ENCODE measurements at regions not wholly inside any gene's neighbourhood (a gene's known extent, or its start where the extent isn't known, plus 50 kb on each side); places are given as distances from the start of the nearest gene placed in this dataset.

- Mint-ChIP-seq H3K27ac (no peak overlapping the region), H3K4me1 (no peaks in the 10 kb centered on the region), H3K4me3 (no peak overlapping the region), H3K36me3 (no peaks in the 10 kb centered on the region), H3K27me3 (no peaks in the 10 kb centered on the region), H3K9me3 (peaks cover 6 to 9% (median 9%) of the 10 kb centered on the region in 3 donors)
These were observed 76.9 kb upstream of the CHST9 start for GRCh38 chr18:27261769-27262549.

GRCh38 chr18:27253571-27253970, 68.5 kb upstream of the CHST9 start:
- Mint-ChIP-seq H3K4me3 (no peak overlapping the region), H3K27me3 (no peaks in the 10 kb centered on the region), H3K36me3 (no peaks in the 10 kb centered on the region), H3K27ac (no peak overlapping the region), H3K9me3 (peaks cover 0 to 5% (median 2%) of the 10 kb centered on the region in 3 donors), H3K4me1 (no peaks in the 10 kb centered on the region)

- no peaks in the 10 kb centered on the region for H3K4me1 Mint-ChIP-seq
- no peaks in the 10 kb centered on the region for H3K36me3 Mint-ChIP-seq
- H3K9me3 Mint-ChIP-seq, result peaks cover 3 to 7% (median 7%) of the 10 kb centered on the region in 3 donors
- no peaks in the 10 kb centered on the region for H3K27me3 Mint-ChIP-seq
- H3K4me3 Mint-ChIP-seq, result no peak overlapping the region
- H3K27ac Mint-ChIP-seq, result no peak overlapping the region
These were observed 65.4 kb upstream of the CHST9 start for GRCh38 chr18:27250471-27250870.

GRCh38 chr18:27249933-27250332, 64.8 kb upstream of the CHST9 start:
- peaks cover 3 to 7% (median 6%) of the 10 kb centered on the region in 3 donors for H3K9me3 Mint-ChIP-seq
- H3K4me3 Mint-ChIP-seq, result no peak overlapping the region
- no peaks in the 10 kb centered on the region for H3K27me3 Mint-ChIP-seq
- H3K36me3 Mint-ChIP-seq, result no peaks in the 10 kb centered on the region
- no peaks in the 10 kb centered on the region for H3K4me1 Mint-ChIP-seq
- H3K27ac Mint-ChIP-seq, result no peak overlapping the region

GRCh38 chr18:27244259-27244658, 59.2 kb upstream of the CHST9 start:
- Mint-ChIP-seq H3K4me1 (no peaks in the 10 kb centered on the region), H3K36me3 (no peaks in the 10 kb centered on the region), H3K4me3 (no peak overlapping the region), H3K27me3 (no peaks in the 10 kb centered on the region), H3K27ac (no peak overlapping the region), H3K9me3 (peaks cover 3 to 10% (median 5%) of the 10 kb centered on the region in 3 donors)

GRCh38 chr18:27242392-27243047, 57.4 kb upstream of the CHST9 start:
- no peaks in the 10 kb centered on the region for H3K4me1 Mint-ChIP-seq
- no peaks in the 10 kb centered on the region for H3K36me3 Mint-ChIP-seq
- H3K4me3 Mint-ChIP-seq, result no peak overlapping the region
- no peak overlapping the region for H3K27ac Mint-ChIP-seq
- H3K27me3 Mint-ChIP-seq, result no peaks in the 10 kb centered on the region
- peaks cover 0 to 10% (median 5%) of the 10 kb centered on the region in 3 donors for H3K9me3 Mint-ChIP-seq

GRCh38 chr18:27240383-27240782, 55.3 kb upstream of the CHST9 start:
- no peaks in the 10 kb centered on the region for H3K36me3 Mint-ChIP-seq
- no peak overlapping the region for H3K4me3 Mint-ChIP-seq
- H3K4me1 Mint-ChIP-seq, result no peaks in the 10 kb centered on the region
- no peaks in the 10 kb centered on the region for H3K27me3 Mint-ChIP-seq
- H3K27ac Mint-ChIP-seq, result no peak overlapping the region
- peaks cover 1 to 5% (median 3%) of the 10 kb centered on the region in 3 donors for H3K9me3 Mint-ChIP-seq

GRCh38 chr18:27239669-27240068, 54.6 kb upstream of the CHST9 start:
- H3K27ac Mint-ChIP-seq, result no peak overlapping the region

GRCh38 chr18:27235218-27235870, 50.2 kb upstream of the CHST9 start:
- no peaks in the 10 kb centered on the region for H3K27me3 Mint-ChIP-seq
- no peak overlapping the region for H3K4me3 Mint-ChIP-seq
- H3K36me3 Mint-ChIP-seq, result no peaks in the 10 kb centered on the region
- H3K27ac Mint-ChIP-seq, result no peak overlapping the region
- no peaks in the 10 kb centered on the region for H3K4me1 Mint-ChIP-seq
- H3K9me3 Mint-ChIP-seq, result peaks cover 0 to 5% (median 3%) of the 10 kb centered on the region in 3 donors

More at GRCh38 chr18:27239669-27240068, 54.6 kb upstream of the CHST9 start:
- no peak overlapping the region for H3K4me3 Mint-ChIP-seq
- H3K36me3 Mint-ChIP-seq, result no peaks in the 10 kb centered on the region
- H3K4me1 Mint-ChIP-seq, result no peaks in the 10 kb centered on the region
- H3K27me3 Mint-ChIP-seq, result no peaks in the 10 kb centered on the region
- H3K9me3 Mint-ChIP-seq, result peaks cover 2 to 5% (median 2%) of the 10 kb centered on the region in 3 donors

All from IgD-negative memory B cell (primary cell).